ENCODE measurements at regions not wholly inside any gene's neighbourhood (a gene's known extent, or its start where the extent isn't known, plus 50 kb on each side); places are given as distances from the start of the nearest gene placed in this dataset.
"Not testable (repeated sequence)": the region's sequence is repeated elsewhere in the genome, so short reads cannot be mapped to it uniquely, and the experiment has no call there.

GRCh38 chr2:10225291-10226037 is 77.2 kb upstream of the HPCAL1 start:
- DNase-seq: no peak

GRCh38 chr2:10226038-10226724 is 76.5 kb upstream of the HPCAL1 start:
- DNase-seq: no peak

- DNase-seq: no peak
Observed at GRCh38 chr2:10228611-10229365, 73.9 kb upstream of the HPCAL1 start.

- DNase-seq: no peak
Observed at GRCh38 chr2:10229462-10230099, 73.1 kb upstream of the HPCAL1 start.

- DNase-seq: no peak
Observed at GRCh38 chr2:10230499-10230898, 72.2 kb upstream of the HPCAL1 start.

- DNase-seq: not testable (repeated sequence)
Observed at GRCh38 chr2:10230921-10231320, 71.8 kb upstream of the HPCAL1 start.

GRCh38 chr2:10231551-10232085 is 71.1 kb upstream of the HPCAL1 start:
- DNase-seq: no peak

- DNase-seq: no peak
Observed at GRCh38 chr2:10232096-10232815, 70.4 kb upstream of the HPCAL1 start.

GRCh38 chr2:10233131-10234012 is 69.3 kb upstream of the HPCAL1 start:
- no peak for DNase-seq

- no peak for DNase-seq
Observed at GRCh38 chr2:10234013-10234306, 68.7 kb upstream of the HPCAL1 start.

GRCh38 chr2:10234409-10235094 is 68.2 kb upstream of the HPCAL1 start:
- no peak for DNase-seq

- no peak for DNase-seq
Observed at GRCh38 chr2:10235099-10235908, 67.4 kb upstream of the HPCAL1 start.

- DNase-seq: no peak
Observed at GRCh38 chr2:10235909-10236550, 66.7 kb upstream of the HPCAL1 start.

GRCh38 chr2:10236571-10237391 is 65.9 kb upstream of the HPCAL1 start:
- DNase-seq: no peak

GRCh38 chr2:10237392-10238321 is 65.0 kb upstream of the HPCAL1 start:
- no peak for DNase-seq

GRCh38 chr2:10238396-10238795 is 64.3 kb upstream of the HPCAL1 start:
- DNase-seq: no peak

GRCh38 chr2:10238991-10239485 is 63.7 kb upstream of the HPCAL1 start:
- no peak for DNase-seq
